ENCODE measurements at regions not wholly inside any gene's neighbourhood (a gene's known extent, or its start where the extent isn't known, plus 50 kb on each side); places are given as distances from the start of the nearest gene placed in this dataset.

DNA sequence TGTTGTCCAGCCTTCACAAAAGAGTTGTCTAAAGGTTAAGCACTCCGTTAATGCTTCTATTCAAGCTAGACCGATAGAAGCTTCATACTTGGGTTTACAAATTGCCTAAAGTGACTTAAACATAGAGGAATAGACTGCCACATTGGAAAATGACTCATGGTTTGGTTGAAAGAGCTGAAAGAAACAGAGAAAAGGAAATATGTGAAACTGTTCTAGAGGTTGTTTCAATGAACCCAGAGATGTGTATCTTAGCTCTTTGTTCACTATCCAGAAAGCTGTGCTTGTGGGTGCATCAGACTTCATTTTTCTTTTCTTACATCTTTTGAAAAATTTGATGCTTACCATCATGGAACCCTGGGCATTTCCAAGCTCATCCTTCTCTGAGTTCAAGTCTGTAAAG, 736.2 kb downstream of the INHBA start:
- no peak for ATAC-seq
- WGBS, 2 donors (ENCODE audit: low coverage in 1 of 2) = 81 to 100% methylated on average over 2 of the region's 2 CpGs
- TF ChIP-seq POLR2AphosphoS5 (IDR thresholded peaks at IDR 0.05) (no peak), EP300 (IDR thresholded peaks at IDR 0.05) (no peak), POLR2A (IDR thresholded peaks at IDR 0.05) (no peak)
- TF ChIP-seq, protein P1, sequence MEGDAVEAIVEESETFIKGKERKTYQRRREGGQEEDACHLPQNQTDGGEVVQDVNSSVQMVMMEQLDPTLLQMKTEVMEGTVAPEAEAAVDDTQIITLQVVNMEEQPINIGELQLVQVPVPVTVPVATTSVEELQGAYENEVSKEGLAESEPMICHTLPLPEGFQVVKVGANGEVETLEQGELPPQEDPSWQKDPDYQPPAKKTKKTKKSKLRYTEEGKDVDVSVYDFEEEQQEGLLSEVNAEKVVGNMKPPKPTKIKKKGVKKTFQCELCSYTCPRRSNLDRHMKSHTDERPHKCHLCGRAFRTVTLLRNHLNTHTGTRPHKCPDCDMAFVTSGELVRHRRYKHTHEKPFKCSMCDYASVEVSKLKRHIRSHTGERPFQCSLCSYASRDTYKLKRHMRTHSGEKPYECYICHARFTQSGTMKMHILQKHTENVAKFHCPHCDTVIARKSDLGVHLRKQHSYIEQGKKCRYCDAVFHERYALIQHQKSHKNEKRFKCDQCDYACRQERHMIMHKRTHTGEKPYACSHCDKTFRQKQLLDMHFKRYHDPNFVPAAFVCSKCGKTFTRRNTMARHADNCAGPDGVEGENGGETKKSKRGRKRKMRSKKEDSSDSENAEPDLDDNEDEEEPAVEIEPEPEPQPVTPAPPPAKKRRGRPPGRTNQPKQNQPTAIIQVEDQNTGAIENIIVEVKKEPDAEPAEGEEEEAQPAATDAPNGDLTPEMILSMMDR (IDR thresholded peaks at IDR 0.05) = no peak
- Histone ChIP-seq H3K4me3 (no peak overlapping the region), H3K4me1 (peaks cover 0 to 8% (median 0%) of the 10 kb centered on the region in 3 donors), H3K27me3 (no peaks in the 10 kb centered on the region), H3K36me3 (no peaks in the 10 kb centered on the region), H3K9me3 (no peaks in the 10 kb centered on the region), H3K27ac (no peak overlapping the region)

DNA sequence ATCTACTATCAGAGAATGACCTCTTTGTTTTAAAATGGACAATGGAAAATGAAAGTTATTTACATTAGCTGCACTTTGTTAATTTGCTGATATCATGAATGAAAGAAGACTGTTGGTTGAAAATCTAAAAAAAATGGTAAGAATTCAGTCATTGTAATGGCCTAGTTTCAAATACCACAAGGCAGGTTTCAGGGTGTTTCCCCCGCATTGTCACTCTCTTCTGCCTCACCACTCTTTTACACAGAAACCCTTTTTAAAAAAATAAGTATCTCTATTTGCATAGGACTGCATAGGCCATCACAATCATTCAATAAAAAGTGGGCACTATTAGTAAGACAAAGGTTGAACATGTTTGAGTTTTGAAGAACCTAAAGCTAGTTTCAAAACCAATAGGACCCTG, 737.1 kb downstream of the INHBA start:
- peaks cover 0 to 8% (median 0%) of the 10 kb centered on the region in 3 donors for H3K4me1 ChIP-seq
- H3K27me3 ChIP-seq = no peaks in the 10 kb centered on the region
- H3K9me3 ChIP-seq = no peaks in the 10 kb centered on the region
- no peaks in the 10 kb centered on the region for H3K36me3 ChIP-seq
- TF ChIP-seq, protein P1 (IDR thresholded peaks at IDR 0.05) = no peak
- no peak for TF ChIP-seq POLR2A (IDR thresholded peaks at IDR 0.05)
- TF ChIP-seq EP300 (IDR thresholded peaks at IDR 0.05) = no peak
- no peak for TF ChIP-seq POLR2AphosphoS5 (IDR thresholded peaks at IDR 0.05)
- 100% methylated on average over 1 of the region's 1 CpG for WGBS, 2 donors (ENCODE audit: low coverage in 1 of 2)
- H3K4me3 ChIP-seq = no peak overlapping the region
- no peak overlapping the region for H3K27ac ChIP-seq
- no peak for ATAC-seq

DNA sequence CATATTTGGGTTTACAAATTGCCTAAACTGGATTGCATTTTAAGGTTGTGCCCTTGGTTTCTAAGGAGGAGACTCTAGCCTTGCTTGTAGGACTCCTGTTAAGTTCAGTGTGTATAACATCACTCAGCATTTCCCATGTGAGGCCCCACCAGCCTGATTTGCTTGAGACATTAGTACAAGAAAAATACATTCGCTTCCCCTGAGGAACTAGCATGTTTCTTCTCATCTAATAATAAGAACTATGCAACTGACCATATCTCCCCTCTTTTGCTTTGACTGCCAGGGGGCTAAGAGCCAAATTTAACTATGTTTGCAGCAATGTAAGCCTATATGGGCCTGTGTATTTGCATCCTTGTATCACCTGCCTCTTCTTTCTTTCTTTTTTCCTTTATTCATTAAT, 737.9 kb downstream of the INHBA start:
- no peaks in the 10 kb centered on the region for H3K9me3 ChIP-seq
- H3K36me3 ChIP-seq = no peaks in the 10 kb centered on the region
- 33 to 44% methylated on average over 1 of the region's 1 CpG for WGBS, 2 donors (ENCODE audit: low coverage in 1 of 2)
- no peak for ATAC-seq
- H3K27ac ChIP-seq = no peak overlapping the region
- no peaks in the 10 kb centered on the region for H3K27me3 ChIP-seq
- H3K4me1 ChIP-seq = peaks cover 0 to 8% (median 0%) of the 10 kb centered on the region in 3 donors
- no peak for TF ChIP-seq POLR2AphosphoS5 (IDR thresholded peaks at IDR 0.05)
- no peak for TF ChIP-seq EP300 (IDR thresholded peaks at IDR 0.05)
- TF ChIP-seq, protein P1 (IDR thresholded peaks at IDR 0.05) = no peak
- TF ChIP-seq POLR2A (IDR thresholded peaks at IDR 0.05) = no peak
- H3K4me3 ChIP-seq = no peak overlapping the region

DNA sequence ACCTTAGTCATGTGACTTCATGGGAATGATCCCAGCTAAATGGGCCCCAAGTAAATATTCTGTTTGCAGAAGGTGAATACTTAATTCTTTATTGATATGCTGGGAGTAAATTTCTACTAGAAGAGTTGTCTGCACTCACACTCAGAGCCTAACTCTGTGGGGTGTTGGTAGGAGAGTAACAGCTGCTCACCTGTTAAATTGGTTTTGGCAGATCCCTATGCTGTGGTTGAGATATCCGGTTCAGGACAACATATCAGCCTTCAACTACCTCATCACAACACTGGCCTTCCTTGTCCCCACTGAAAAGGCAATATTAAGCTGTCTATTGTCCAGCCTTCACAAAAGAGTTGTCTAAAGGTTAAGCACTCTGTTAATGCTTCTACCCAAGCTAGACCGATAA, 738.3 kb downstream of the INHBA start:
- no peak overlapping the region for H3K4me3 ChIP-seq
- TF ChIP-seq POLR2AphosphoS5 (IDR thresholded peaks at IDR 0.05) (no peak), POLR2A (IDR thresholded peaks at IDR 0.05) (no peak), EP300 (IDR thresholded peaks at IDR 0.05) (no peak)
- TF ChIP-seq, protein P1 (IDR thresholded peaks at IDR 0.05) = no peak
- H3K9me3 ChIP-seq = no peaks in the 10 kb centered on the region
- H3K27me3 ChIP-seq = no peaks in the 10 kb centered on the region
- H3K4me1 ChIP-seq = peaks cover 0 to 4% (median 0%) of the 10 kb centered on the region in 3 donors
- no peak for ATAC-seq
- 89% methylated on average over 1 of the region's 2 CpGs; no CpG with 5 or more reads in 1 of the 2 donors for WGBS, 2 donors (ENCODE audit: low coverage in 1 of 2)
- no peaks in the 10 kb centered on the region for H3K36me3 ChIP-seq
- H3K27ac ChIP-seq = no peak overlapping the region

DNA sequence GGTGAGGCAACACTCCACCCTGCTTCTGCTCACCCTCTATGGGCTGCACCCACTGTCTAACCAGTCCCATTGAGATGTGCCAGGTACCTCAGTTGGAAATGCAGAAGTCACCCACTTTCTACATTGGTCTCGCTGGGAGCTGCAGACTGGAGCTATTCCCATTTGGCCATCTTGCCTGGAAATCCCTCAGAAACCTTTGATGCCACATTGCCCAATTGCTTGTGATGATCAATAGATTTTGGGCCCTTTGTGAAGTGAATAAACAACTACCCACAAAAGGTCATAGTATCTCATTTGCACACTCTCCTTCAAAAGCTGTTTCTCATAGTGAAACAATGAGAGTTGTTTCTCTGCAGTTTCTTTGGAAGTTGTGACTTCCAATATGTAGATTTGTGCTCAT, 742.9 kb downstream of the INHBA start:
- Histone ChIP-seq H3K27ac (no peak overlapping the region), H3K9me3 (no peaks in the 10 kb centered on the region), H3K4me1 (no peaks in the 10 kb centered on the region), H3K36me3 (no peaks in the 10 kb centered on the region), H3K4me3 (no peak overlapping the region), H3K27me3 (no peaks in the 10 kb centered on the region)
- 71 to 100% methylated on average over 1 of the region's 1 CpG for WGBS, 2 donors (ENCODE audit: low coverage in 1 of 2)
- ATAC-seq = no peak
- TF ChIP-seq, protein P1 (IDR thresholded peaks at IDR 0.05) = no peak
- TF ChIP-seq POLR2A (IDR thresholded peaks at IDR 0.05) (no peak), EP300 (IDR thresholded peaks at IDR 0.05) (no peak), POLR2AphosphoS5 (IDR thresholded peaks at IDR 0.05) (no peak)
